GM12878 (cell line): ENCODE measurements at regions not wholly inside any gene's neighbourhood (a gene's known extent, or its start where the extent isn't known, plus 50 kb on each side); places are given as distances from the start of the nearest gene placed in this dataset.

Experiments
- ATF7 ChIP-seq: fragments of 450-650 bp; IDR thresholded peaks from 2 replicates; pipeline ENCODE4 v1.6.1; 2016; ENCODE audit warnings: low read depth, mild to moderate bottlenecking
- BHLHE40 ChIP-seq, 2 experiments: fragments of 450-650 bp in 1 of 2; IDR thresholded peaks; 2 replicates each; pipeline ENCODE4 v1.6.1; 2011 to 2017; ENCODE audit warnings: low read depth in 2 of 2, borderline replicate concordance in 1 of 2, improper control_type of control experiment in 1 of 2, low read length in 1 of 2, mild to moderate bottlenecking in 1 of 2
- CREB1 ChIP-seq: IDR thresholded peaks from 2 replicates; pipeline ENCODE4 v1.6.1; 2012; ENCODE audit warnings: low read depth, mild to moderate bottlenecking, inconsistent platforms
- CTCF ChIP-seq, 3 experiments: IDR thresholded peaks in 2 of 3; conservative IDR thresholded peaks in 1 of 3; 2 replicates each; pipeline ENCODE4 v1.5.1; 2011; ENCODE audit warnings: low read depth in 3 of 3, low read length in 3 of 3, mild to moderate bottlenecking in 3 of 3, control low read depth in 2 of 3, moderate library complexity in 2 of 3, inconsistent platforms in 1 of 3, mixed read lengths in 1 of 3; ENCODE audit not compliant: control insufficient read depth in 2 of 3, insufficient read depth in 1 of 3; ENCODE audit errors: extremely low read depth in 1 of 3
- FOS ChIP-seq: IDR thresholded peaks from 3 replicates; pipeline ENCODE4 v1.6.1; 2011; ENCODE audit warnings: borderline replicate concordance; ENCODE audit not compliant: insufficient read length; ENCODE audit errors: extremely low read depth
- FOXM1 ChIP-seq: IDR thresholded peaks from 2 replicates; pipeline ENCODE4 v1.6.1; 2012; ENCODE audit warnings: low read depth, mild to moderate bottlenecking, inconsistent platforms, low read length, moderate library complexity
- MTA2 ChIP-seq: fragments of 450-650 bp; IDR thresholded peaks from 2 replicates; pipeline ENCODE4 v1.6.1; 2016; ENCODE audit warnings: low read depth, mild to moderate bottlenecking, moderate library complexity
- POLR2A ChIP-seq: IDR thresholded peaks from 2 replicates; pipeline ENCODE4 v1.6.1; 2011; ENCODE audit warnings: low read depth, mild to moderate bottlenecking, low read length
- RELA ChIP-seq: fragments of 450-650 bp; IDR thresholded peaks from 2 replicates; pipeline ENCODE4 v1.8.0; 2014; ENCODE audit warnings: borderline replicate concordance; ENCODE audit not compliant: partially characterized antibody
- SIN3A ChIP-seq: IDR thresholded peaks from 2 replicates; pipeline ENCODE4 v1.6.1; 2012; ENCODE audit warnings: low read depth, low read length, improper control_type of control experiment
- SP1 ChIP-seq: IDR thresholded peaks from one replicate; pipeline ENCODE4 v1.6.1; 2011; ENCODE audit warnings: low read depth, low read length
- ZNF24 ChIP-seq: fragments of 450-650 bp; IDR thresholded peaks from 2 replicates; pipeline ENCODE4 v1.6.1; 2017; ENCODE audit warnings: antibody characterized with exemption, mild to moderate bottlenecking

GRCh38 chr10:5582736-5583135, 58.0 kb downstream of the CALML3 start:
- TF ChIP-seq CTCF (IDR thresholded peaks at IDR 0.05 in 2 of 3, conservative IDR thresholded peaks at IDR 0.05 in 1 of 3; ENCODE audit: control insufficient read depth in 2 of 3, extremely low read depth in 1 of 3, insufficient read depth in 1 of 3, low read depth in 3 of 3, low read length in 3 of 3): peak in 1 of 3 experiments; percentile 37; a peak in 1 of 6 replicates
- no peak for TF ChIP-seq ZNF24
- TF ChIP-seq ATF7: no peak
- TF ChIP-seq RELA: no peak
- TF ChIP-seq FOXM1: no peak
- no peak for TF ChIP-seq SP1
- no peak for TF ChIP-seq BHLHE40 (IDR thresholded peaks at IDR 0.05; ENCODE audit: borderline replicate concordance in 1 of 2, low read depth in 2 of 2, low read length in 1 of 2)
- no peak for TF ChIP-seq MTA2
- TF ChIP-seq POLR2A: no peak
- TF ChIP-seq CREB1: no peak
- no peak for TF ChIP-seq SIN3A
- TF ChIP-seq FOS: no peak
